KMS-11 (cell line): ENCODE measurements at regions not wholly inside any gene's neighbourhood (a gene's known extent, or its start where the extent isn't known, plus 50 kb on each side); places are given as distances from the start of the nearest gene placed in this dataset.
"Not testable (repeated sequence)": the region's sequence is repeated elsewhere in the genome, so short reads cannot be mapped to it uniquely, and the experiment has no call there.

Source experiments
- H2AFZ ChIP-seq: fragments of 200-600 bp; sonication (generic); 2 replicates; pipeline ENCODE4 v1.6.1; 2016; ENCODE audit warnings: antibody characterized with exemption, mixed run types, low read depth
- H3K27ac ChIP-seq: fragments of 200-600 bp; sonication (generic); 2 replicates; pipeline ENCODE4 v1.6.1; 2016; ENCODE audit warnings: mild to moderate bottlenecking, mixed run types
- H3K27me3 ChIP-seq: fragments of 200-600 bp; sonication (generic); 2 replicates; pipeline ENCODE4 v1.6.1; 2017; ENCODE audit warnings: mild to moderate bottlenecking, low read depth, mixed run types, moderate library complexity; ENCODE audit not compliant: insufficient read depth
- H3K36me3 ChIP-seq: fragments of 200-600 bp; sonication (generic); 2 replicates; pipeline ENCODE4 v1.6.1; 2017; ENCODE audit warnings: mild to moderate bottlenecking, mixed run types; ENCODE audit not compliant: insufficient read depth
- H3K4me1 ChIP-seq: fragments of 200-600 bp; sonication (generic); 2 replicates; pipeline ENCODE4 v1.6.1; 2016; ENCODE audit warnings: mild to moderate bottlenecking, low read depth, mixed run types; ENCODE audit not compliant: poor library complexity, severe bottlenecking
- H3K4me2 ChIP-seq: fragments of 200-600 bp; sonication (generic); 2 replicates; pipeline ENCODE4 v1.7.0; 2016; ENCODE audit warnings: mild to moderate bottlenecking, mixed run types
- H3K4me3 ChIP-seq: fragments of 200-600 bp; sonication (generic); IDR thresholded peaks from 2 replicates; pipeline ENCODE4 v1.6.1; 2017; ENCODE audit warnings: low read depth, low read length, mixed read lengths; ENCODE audit not compliant: insufficient read depth
- H3K79me2 ChIP-seq: fragments of 200-600 bp; sonication (generic); 2 replicates; pipeline ENCODE4 v1.6.1; 2016; ENCODE audit warnings: low read depth, mixed run types; ENCODE audit not compliant: insufficient read depth
- H3K9ac ChIP-seq: fragments of 200-600 bp; sonication (generic); 2 replicates; pipeline ENCODE4 v1.6.1; 2016; ENCODE audit warnings: mild to moderate bottlenecking, mixed run types
- H4K20me1 ChIP-seq: fragments of 200-600 bp; sonication (generic); 2 replicates; pipeline ENCODE4 v1.6.1; 2016; ENCODE audit warnings: mild to moderate bottlenecking, mixed run types; ENCODE audit not compliant: insufficient read depth
- CTCF ChIP-seq: fragments of 200-600 bp; sonication (generic); conservative IDR thresholded peaks from 2 replicates; pipeline ENCODE4 v1.6.1; 2017; ENCODE audit warnings: low read depth, mild to moderate bottlenecking, antibody characterized with exemption, low read length, moderate library complexity, mixed read lengths

GRCh38 chr1:78304341-78304740 is 186.4 kb upstream of the PTGFR start:
- Histone ChIP-seq H3K36me3 (no peaks in the 10 kb centered on the region), H3K27me3 (no peaks in the 10 kb centered on the region), H3K4me2 (no peak overlapping the region), H4K20me1 (no peaks in the 10 kb centered on the region), H3K4me3 (no peak overlapping the region), H3K9ac (no peak overlapping the region), H3K79me2 (no peaks in the 10 kb centered on the region), H3K4me1 (no peaks in the 10 kb centered on the region), H2AFZ (no peak overlapping the region), H3K27ac (no peak overlapping the region)
- no peak for TF ChIP-seq CTCF

DNA sequence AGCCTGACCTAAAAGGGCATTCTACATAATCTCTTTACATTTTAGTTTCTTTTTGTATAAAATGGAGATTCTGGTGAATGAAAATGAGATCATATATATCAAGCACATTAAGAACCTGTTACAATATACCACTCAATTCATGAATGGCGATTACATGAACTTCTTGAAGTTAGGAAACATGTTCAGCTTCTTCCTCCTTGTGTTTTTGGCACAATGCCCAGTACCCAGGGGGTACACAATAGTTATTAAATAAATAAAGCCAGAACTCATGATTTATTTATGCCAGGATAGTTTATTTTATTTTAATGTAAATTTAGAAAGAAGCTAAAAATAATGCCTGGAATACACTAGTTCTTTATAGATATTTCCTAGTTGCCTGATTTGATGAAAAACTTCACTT is 186.0 kb upstream of the PTGFR start:
- H3K36me3 ChIP-seq, result no peaks in the 10 kb centered on the region
- no peak overlapping the region for H3K9ac ChIP-seq
- no peak overlapping the region for H2AFZ ChIP-seq
- H3K4me3 ChIP-seq, result no peak overlapping the region
- H3K4me2 ChIP-seq, result no peak overlapping the region
- no peaks in the 10 kb centered on the region for H3K27me3 ChIP-seq
- H4K20me1 ChIP-seq, result no peaks in the 10 kb centered on the region
- no peaks in the 10 kb centered on the region for H3K4me1 ChIP-seq
- H3K79me2 ChIP-seq, result no peaks in the 10 kb centered on the region
- TF ChIP-seq CTCF, result no peak
- no peak overlapping the region for H3K27ac ChIP-seq

DNA sequence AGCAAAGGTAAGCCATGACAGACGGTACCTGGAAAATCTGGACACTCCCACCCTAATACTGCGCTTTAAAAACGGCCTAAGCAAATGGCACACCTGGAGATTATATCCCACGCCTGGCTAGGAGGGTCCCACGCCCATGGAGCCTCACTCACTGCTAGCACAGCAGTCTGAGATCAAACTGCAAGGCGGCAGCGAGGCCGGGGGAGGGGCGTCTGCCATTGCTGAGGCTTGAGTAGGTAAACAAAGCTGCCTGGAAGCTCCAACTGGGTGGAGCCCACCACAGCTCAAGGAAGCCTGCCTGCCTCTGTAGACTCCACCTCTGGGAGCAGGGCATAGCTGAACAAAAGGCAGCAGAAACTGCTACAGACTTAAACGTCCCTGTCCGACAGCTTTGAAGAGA is 180.5 kb upstream of the PTGFR start:
- not testable (repeated sequence) for H3K4me3 ChIP-seq, H3K9ac ChIP-seq, H3K36me3 ChIP-seq, H2AFZ ChIP-seq, H3K27ac ChIP-seq, H3K79me2 ChIP-seq, H4K20me1 ChIP-seq, H3K4me2 ChIP-seq, H3K4me1 ChIP-seq, H3K27me3 ChIP-seq

DNA sequence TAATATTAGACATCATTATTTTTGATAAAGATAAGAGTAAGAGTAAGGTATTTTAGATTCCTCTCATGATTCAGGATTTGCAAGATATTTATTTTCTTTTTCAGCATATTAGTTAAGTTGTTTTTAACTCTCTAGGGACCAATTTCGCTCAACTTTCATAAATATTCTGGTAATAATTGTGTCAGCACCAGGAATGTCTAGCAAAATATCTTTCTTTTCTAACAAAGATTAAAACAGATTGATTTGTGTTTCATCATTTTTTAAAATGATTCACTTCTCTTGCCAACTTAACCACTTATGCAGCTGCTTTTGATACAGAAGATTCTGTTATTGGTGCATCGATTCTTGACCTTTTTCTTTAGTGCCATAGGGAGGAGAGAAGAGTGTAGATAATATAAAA is 172.8 kb upstream of the PTGFR start:
- H3K36me3 ChIP-seq, result no peaks in the 10 kb centered on the region
- no peak for TF ChIP-seq CTCF
- no peak overlapping the region for H2AFZ ChIP-seq
- H3K27ac ChIP-seq, result no peak overlapping the region
- H4K20me1 ChIP-seq, result no peaks in the 10 kb centered on the region
- H3K4me2 ChIP-seq, result no peak overlapping the region
- H3K27me3 ChIP-seq, result no peaks in the 10 kb centered on the region
- no peaks in the 10 kb centered on the region for H3K79me2 ChIP-seq
- no peak overlapping the region for H3K4me3 ChIP-seq
- no peaks in the 10 kb centered on the region for H3K4me1 ChIP-seq
- no peak overlapping the region for H3K9ac ChIP-seq

GRCh38 chr1:78319603-78320002 is 171.2 kb upstream of the PTGFR start:
- Histone ChIP-seq H3K4me2 (no peak overlapping the region), H3K27me3 (no peaks in the 10 kb centered on the region), H3K79me2 (no peaks in the 10 kb centered on the region), H3K36me3 (no peaks in the 10 kb centered on the region), H3K4me3 (no peak overlapping the region), H3K4me1 (no peaks in the 10 kb centered on the region), H3K9ac (no peak overlapping the region), H2AFZ (no peak overlapping the region), H4K20me1 (no peaks in the 10 kb centered on the region), H3K27ac (no peak overlapping the region)
- no peak for TF ChIP-seq CTCF
